GM23248 (cell line): ENCODE measurements at regions not wholly inside any gene's neighbourhood (a gene's known extent, or its start where the extent isn't known, plus 50 kb on each side); places are given as distances from the start of the nearest gene placed in this dataset.

Source experiments
- EZH2 ChIP-seq: fragments of 200-600 bp; sonication (generic); IDR thresholded peaks from 2 replicates; pipeline ENCODE4 v1.6.1; 2018; ENCODE audit warnings: antibody characterized with exemption, mild to moderate bottlenecking; ENCODE audit not compliant: insufficient read depth, poor library complexity, severe bottlenecking
- EZH2phosphoT487 ChIP-seq: fragments of 200-600 bp; sonication (generic); IDR thresholded peaks from 2 replicates; pipeline ENCODE4 v1.6.1; 2018; ENCODE audit warnings: antibody characterized with exemption, moderate library complexity, mild to moderate bottlenecking, low read depth; ENCODE audit not compliant: insufficient read depth

- TF ChIP-seq EZH2 (no peak), EZH2phosphoT487 (no peak)
Observed at GRCh38 chr10:55137063-55137462, 336.0 kb upstream of the PCDH15 start.
